SK-N-SH (cell line): ENCODE measurements at regions not wholly inside any gene's neighbourhood (a gene's known extent, or its start where the extent isn't known, plus 50 kb on each side); places are given as distances from the start of the nearest gene placed in this dataset.

Experiments used
- CTCF ChIP-seq: fragments of 200-600 bp; sonication (generic); IDR thresholded peaks from 2 replicates; pipeline ENCODE4 v1.6.1; 2017; ENCODE audit warnings: antibody characterized with exemption, mild to moderate bottlenecking, moderate library complexity
- EP300 ChIP-seq, 2 experiments: IDR thresholded peaks; 2 replicates each; pipeline versions ENCODE4 v1.4.0 to v1.6.1; 2012; ENCODE audit warnings: borderline replicate concordance in 1 of 2, low read depth in 1 of 2, low read length in 1 of 2
- EZH2phosphoT487 ChIP-seq: fragments of 200-600 bp; sonication (generic); IDR thresholded peaks from 2 replicates; pipeline ENCODE4 v1.6.1; 2017; ENCODE audit warnings: low read depth, mixed run types, mild to moderate bottlenecking, antibody characterized with exemption, moderate library complexity, borderline replicate concordance
- FOSL2 ChIP-seq: IDR thresholded peaks from 2 replicates; pipeline ENCODE4 v1.4.0; 2012; ENCODE audit warnings: low read depth, mild to moderate bottlenecking, moderate library complexity, borderline replicate concordance
- JUND ChIP-seq: IDR thresholded peaks from 2 replicates; pipeline ENCODE4 v1.4.0; 2012
- MEF2A ChIP-seq: IDR thresholded peaks from 2 replicates; pipeline ENCODE4 v1.4.0; 2012; ENCODE audit warnings: low read depth, borderline replicate concordance
- NFIC ChIP-seq: IDR thresholded peaks from 2 replicates; pipeline ENCODE4 v1.4.0; 2012; ENCODE audit warnings: borderline replicate concordance
- POLR2AphosphoS5 ChIP-seq: IDR thresholded peaks from 2 replicates; pipeline ENCODE4 v1.6.1; 2012; ENCODE audit warnings: low read depth, low read length
- RAD21 ChIP-seq: IDR thresholded peaks from 2 replicates; pipeline ENCODE4 v1.6.1; 2012; ENCODE audit warnings: mild to moderate bottlenecking, low read length
- RCOR1 ChIP-seq: fragments of 150-350 bp; IDR thresholded peaks from 2 replicates; pipeline ENCODE4 v1.6.1; 2017; ENCODE audit warnings: antibody characterized with exemption, low read length
- REST ChIP-seq: IDR thresholded peaks from 2 replicates; pipeline ENCODE4 v1.6.1; 2012; ENCODE audit warnings: mild to moderate bottlenecking, low read depth, low read length, moderate library complexity
- SMC3 ChIP-seq: IDR thresholded peaks from 2 replicates; pipeline ENCODE4 v1.6.1; 2012; ENCODE audit warnings: low read depth, low read length, improper control_type of control experiment
- TAF1 ChIP-seq: IDR thresholded peaks from 2 replicates; pipeline ENCODE4 v1.6.1; 2012; ENCODE audit warnings: low read depth, mild to moderate bottlenecking, low read length, moderate library complexity, borderline replicate concordance
- TF ChIP-seq, protein P1 (sequence below): IDR thresholded peaks from 2 replicates; pipeline ENCODE4 v1.4.0; 2012; ENCODE audit warnings: low read depth, borderline replicate concordance

DNA sequence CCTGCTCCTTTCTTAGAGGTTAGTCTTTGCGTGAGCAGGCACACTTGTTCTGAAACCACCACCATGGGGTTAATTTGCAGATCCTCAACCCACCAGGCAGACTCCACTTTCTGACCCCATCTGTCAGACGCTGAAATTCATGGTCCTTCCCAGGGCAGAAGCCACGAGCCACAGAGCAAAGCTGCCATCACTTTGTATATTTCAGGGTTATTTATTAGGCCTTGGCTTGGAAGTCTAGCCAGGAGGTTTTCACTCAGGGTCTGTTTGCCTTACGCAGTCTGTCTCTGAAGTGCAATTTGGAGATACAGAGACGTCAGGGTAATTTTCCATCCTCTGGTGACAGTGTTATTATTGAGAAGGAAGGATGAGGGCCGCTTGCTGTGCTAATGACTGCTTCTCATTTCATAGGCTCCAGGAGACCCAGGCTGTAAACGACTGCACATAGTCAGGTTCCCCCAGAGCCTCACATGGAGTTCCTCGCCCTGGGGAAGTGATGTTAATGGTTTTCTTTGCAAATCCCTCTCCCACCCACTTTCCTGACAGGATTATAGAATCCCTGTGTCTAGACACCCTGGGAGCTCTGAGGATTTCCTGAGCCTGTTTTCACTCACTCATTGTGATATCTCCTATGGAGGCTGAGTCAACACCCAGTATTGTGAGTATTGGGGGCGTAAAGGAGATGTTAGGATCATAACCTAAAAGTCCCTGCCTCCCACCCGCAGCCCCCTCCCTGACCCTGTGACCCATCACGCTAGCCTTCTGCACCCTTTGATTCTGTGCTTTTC, 269.0 kb downstream of the ABCC12 start:
- no peak for TF ChIP-seq REST
- TF ChIP-seq CTCF: no peak
- no peak for TF ChIP-seq MEF2A
- TF ChIP-seq RCOR1: no peak
- no peak for TF ChIP-seq EP300 (IDR thresholded peaks at IDR 0.05; ENCODE audit: borderline replicate concordance in 1 of 2, low read depth in 1 of 2, low read length in 1 of 2)
- no peak for TF ChIP-seq TAF1
- TF ChIP-seq, protein P1, sequence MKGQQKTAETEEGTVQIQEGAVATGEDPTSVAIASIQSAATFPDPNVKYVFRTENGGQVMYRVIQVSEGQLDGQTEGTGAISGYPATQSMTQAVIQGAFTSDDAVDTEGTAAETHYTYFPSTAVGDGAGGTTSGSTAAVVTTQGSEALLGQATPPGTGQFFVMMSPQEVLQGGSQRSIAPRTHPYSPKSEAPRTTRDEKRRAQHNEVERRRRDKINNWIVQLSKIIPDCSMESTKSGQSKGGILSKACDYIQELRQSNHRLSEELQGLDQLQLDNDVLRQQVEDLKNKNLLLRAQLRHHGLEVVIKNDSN: no peak
- no peak for TF ChIP-seq NFIC
- TF ChIP-seq JUND: no peak
- TF ChIP-seq POLR2AphosphoS5: no peak
- no peak for TF ChIP-seq SMC3
- no peak for TF ChIP-seq FOSL2
- no peak for TF ChIP-seq EZH2phosphoT487
- TF ChIP-seq RAD21: no peak
